Lung (tissue), 11 donors: ENCODE measurements at regions not wholly inside any gene's neighbourhood (a gene's known extent, or its start where the extent isn't known, plus 50 kb on each side); places are given as distances from the start of the nearest gene placed in this dataset.

Experiments
- ATAC-seq: fragments of 200-7000 bp; cut with Tn5 transposase; one replicate; pipeline ENCODE4 v1.9.1; 2020; ENCODE audit warnings: moderate number of reproducible peaks; ENCODE audit not compliant: insufficient read depth, low FRiP score
- DNase-seq, 3 donors: peaks; one replicate each; pipeline ENCODE4 v3.0.0-alpha.2; 2013 to 2017
- H3K27ac ChIP-seq, 2 donors: one replicate each; pipeline ENCODE4 v1.5.1; 2013; ENCODE audit warnings: mild to moderate bottlenecking in 2 of 2, moderate library complexity in 2 of 2, control low read depth in 1 of 2, inconsistent platforms in 1 of 2, low read depth in 1 of 2, low read length in 1 of 2
- H3K27me3 ChIP-seq, 3 donors: one replicate each; pipeline ENCODE4 v1.5.1; 2013; ENCODE audit warnings: low read length in 2 of 3; ENCODE audit not compliant: control insufficient read depth in 3 of 3, insufficient read depth in 3 of 3
- H3K36me3 ChIP-seq, 4 donors: one replicate each; pipeline ENCODE4 v1.5.1; 2013; ENCODE audit warnings: low read length in 4 of 4, mild to moderate bottlenecking in 1 of 4, moderate library complexity in 1 of 4; ENCODE audit not compliant: control insufficient read depth in 4 of 4, insufficient read depth in 4 of 4
- H3K4me1 ChIP-seq, 5 donors: one replicate each; pipeline ENCODE4 v1.5.1; 2013; ENCODE audit warnings: low read length in 5 of 5, mild to moderate bottlenecking in 2 of 5, moderate library complexity in 1 of 5; ENCODE audit not compliant: control insufficient read depth in 5 of 5, insufficient read depth in 5 of 5
- H3K4me3 ChIP-seq: one replicate; pipeline ENCODE4 v1.5.1; 2013; ENCODE audit warnings: mild to moderate bottlenecking, control low read depth, moderate library complexity
- H3K9ac ChIP-seq, 2 donors: one replicate each; pipeline ENCODE4 v1.5.1; 2013; ENCODE audit warnings: low read length in 2 of 2, control low read depth in 1 of 2; ENCODE audit not compliant: insufficient read depth in 1 of 2
- H3K9me3 ChIP-seq, 4 donors: one replicate each; pipeline ENCODE4 v1.5.1; 2013; ENCODE audit warnings: low read length in 3 of 4, mild to moderate bottlenecking in 1 of 4, moderate library complexity in 1 of 4; ENCODE audit not compliant: control insufficient read depth in 4 of 4, insufficient read depth in 3 of 4
- WGBS, 2 donors: extraction: QIAGEN DNeasy Blood & Tissue Kit; methylation state at CpG; one replicate each; pipeline ENCODE4 v1.1.7; 2013; 5-methylcytosine and 5-hydroxymethylcytosine counted together
- TF ChIP-seq, protein P1 (sequence below): IDR thresholded peaks from 2 replicates; pipeline ENCODE4 v1.5.1; 2012; ENCODE audit warnings: mild to moderate bottlenecking; ENCODE audit errors: control extremely low read depth, extremely low read depth
- donor health status: control.
- donor health status: control.
- donor health status: Bipolar disorder and iron deficiency.
- donor health status: healthy.
- donor health status: DM: yes; HTN: yes; CAD: no.

DNA sequence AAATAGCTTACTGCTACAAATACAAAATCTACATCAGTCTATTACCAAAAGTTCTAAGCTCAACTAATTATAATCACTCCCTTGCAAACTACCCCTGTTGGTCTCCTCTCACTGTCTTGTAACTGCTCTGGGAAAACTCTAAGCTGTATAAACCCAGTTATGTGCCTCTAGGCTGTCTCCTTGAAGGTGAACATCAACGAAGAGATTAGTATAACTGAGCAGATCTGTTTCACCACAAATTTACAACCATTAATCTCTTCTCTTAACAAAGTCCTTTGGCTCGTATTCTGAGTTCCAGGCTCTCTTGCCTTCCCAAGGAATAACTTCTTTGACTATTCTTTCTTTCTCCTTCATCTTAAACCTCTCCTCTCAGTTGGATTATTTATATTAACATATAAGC, 84.4 kb upstream of the PRMT6 start:
- DNase-seq (no peak), ATAC-seq (no peak)
- 71 to 74% methylated on average over 2 of the region's 2 CpGs for WGBS, 2 donors
- TF ChIP-seq, protein P1, sequence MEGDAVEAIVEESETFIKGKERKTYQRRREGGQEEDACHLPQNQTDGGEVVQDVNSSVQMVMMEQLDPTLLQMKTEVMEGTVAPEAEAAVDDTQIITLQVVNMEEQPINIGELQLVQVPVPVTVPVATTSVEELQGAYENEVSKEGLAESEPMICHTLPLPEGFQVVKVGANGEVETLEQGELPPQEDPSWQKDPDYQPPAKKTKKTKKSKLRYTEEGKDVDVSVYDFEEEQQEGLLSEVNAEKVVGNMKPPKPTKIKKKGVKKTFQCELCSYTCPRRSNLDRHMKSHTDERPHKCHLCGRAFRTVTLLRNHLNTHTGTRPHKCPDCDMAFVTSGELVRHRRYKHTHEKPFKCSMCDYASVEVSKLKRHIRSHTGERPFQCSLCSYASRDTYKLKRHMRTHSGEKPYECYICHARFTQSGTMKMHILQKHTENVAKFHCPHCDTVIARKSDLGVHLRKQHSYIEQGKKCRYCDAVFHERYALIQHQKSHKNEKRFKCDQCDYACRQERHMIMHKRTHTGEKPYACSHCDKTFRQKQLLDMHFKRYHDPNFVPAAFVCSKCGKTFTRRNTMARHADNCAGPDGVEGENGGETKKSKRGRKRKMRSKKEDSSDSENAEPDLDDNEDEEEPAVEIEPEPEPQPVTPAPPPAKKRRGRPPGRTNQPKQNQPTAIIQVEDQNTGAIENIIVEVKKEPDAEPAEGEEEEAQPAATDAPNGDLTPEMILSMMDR = no peak
- Histone ChIP-seq H3K9me3 (no peaks in the 10 kb centered on the region), H3K9ac (no peak overlapping the region), H3K27ac (no peak overlapping the region), H3K4me3 (no peak overlapping the region), H3K36me3 (no peaks in the 10 kb centered on the region), H3K27me3 (no peaks in the 10 kb centered on the region), H3K4me1 (peaks cover 0 to 4% (median 0%) of the 10 kb centered on the region in 5 donors)

DNA sequence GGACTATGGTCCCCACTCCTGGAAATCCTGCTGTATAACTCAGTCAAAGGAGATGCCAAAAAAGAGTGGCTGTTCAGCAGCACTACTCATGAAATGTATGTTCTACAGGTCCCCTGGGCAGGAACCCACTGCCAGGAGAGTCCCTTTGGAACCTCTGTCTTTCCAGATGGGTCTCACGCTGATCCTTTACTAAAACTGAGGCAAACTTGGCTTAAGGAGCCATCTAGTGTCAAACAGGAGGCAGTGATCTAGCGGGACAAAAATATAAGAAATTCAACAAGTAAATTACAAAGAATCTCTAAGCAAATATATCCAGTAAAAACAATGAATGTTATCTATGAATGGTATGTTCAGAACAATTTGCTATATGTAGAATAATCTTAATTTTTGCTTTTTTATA, 80.5 kb upstream of the PRMT6 start:
- Histone ChIP-seq H3K9me3 (no peaks in the 10 kb centered on the region), H3K27ac (no peak overlapping the region), H3K27me3 (no peaks in the 10 kb centered on the region), H3K4me1 (peaks cover 0 to 10% (median 0%) of the 10 kb centered on the region in 5 donors), H3K36me3 (no peaks in the 10 kb centered on the region), H3K4me3 (no peak overlapping the region), H3K9ac (no peak overlapping the region)
- ATAC-seq (no peak), DNase-seq (no peak)
- WGBS, 2 donors = 79 to 80% methylated on average over 2 of the region's 2 CpGs
- TF ChIP-seq, protein P1 = no peak

DNA sequence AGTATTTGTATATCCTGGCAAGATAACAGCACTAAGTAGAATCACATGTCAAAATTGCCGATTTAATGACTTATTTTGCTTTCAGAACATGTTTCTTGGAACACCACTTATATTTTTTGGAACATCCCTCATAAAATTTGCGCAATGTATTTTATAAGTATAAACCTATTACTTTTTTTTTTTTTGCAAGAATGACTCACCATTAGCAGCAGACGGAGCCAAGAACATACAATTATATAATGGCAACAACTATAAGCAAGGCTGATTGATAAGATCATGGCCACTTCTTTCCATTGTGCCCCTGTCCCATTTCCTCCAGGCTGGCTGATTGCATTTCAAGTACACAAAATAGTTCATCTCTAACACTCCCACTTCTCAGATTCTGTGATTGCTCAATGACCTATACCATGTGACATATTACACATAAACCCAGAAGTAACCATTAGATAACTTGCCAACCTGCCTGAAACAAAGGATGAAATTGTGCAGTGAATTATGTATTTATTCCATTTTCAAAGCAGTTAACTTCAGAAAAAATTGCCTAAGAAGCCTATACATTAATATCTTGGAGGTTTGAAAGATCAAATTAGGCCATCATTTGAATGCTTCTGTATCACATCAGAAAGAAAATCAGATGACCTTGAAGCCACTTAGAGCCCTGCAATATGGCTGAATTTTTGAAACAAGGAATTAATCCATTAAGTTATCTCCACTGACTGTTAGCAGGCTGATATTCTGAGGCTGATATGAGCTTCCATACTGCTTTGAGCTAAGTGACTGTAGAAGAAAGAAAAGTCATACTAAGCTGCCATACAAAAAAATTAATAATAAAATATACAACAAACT, 77.8 kb upstream of the PRMT6 start:
- Histone ChIP-seq H3K9me3 (no peaks in the 10 kb centered on the region), H3K27me3 (no peaks in the 10 kb centered on the region), H3K36me3 (no peaks in the 10 kb centered on the region), H3K4me1 (peaks cover 0 to 10% (median 0%) of the 10 kb centered on the region in 5 donors), H3K27ac (no peak overlapping the region), H3K4me3 (no peak overlapping the region), H3K9ac (no peak overlapping the region)
- peak in 2 of 3 donors; percentile 81 to 86 for DNase-seq
- 51 to 68% methylated on average over 3 of the region's 3 CpGs for WGBS, 2 donors
- TF ChIP-seq, protein P1 = no peak
- no peak for ATAC-seq
